ENCODE measurements at regions not wholly inside any gene's neighbourhood (a gene's known extent, or its start where the extent isn't known, plus 50 kb on each side); places are given as distances from the start of the nearest gene placed in this dataset.

GRCh38 chr5:166373817-166374216 lies 1917.6 kb upstream of the WWC1 start:
- DNase-seq: no peak

DNA sequence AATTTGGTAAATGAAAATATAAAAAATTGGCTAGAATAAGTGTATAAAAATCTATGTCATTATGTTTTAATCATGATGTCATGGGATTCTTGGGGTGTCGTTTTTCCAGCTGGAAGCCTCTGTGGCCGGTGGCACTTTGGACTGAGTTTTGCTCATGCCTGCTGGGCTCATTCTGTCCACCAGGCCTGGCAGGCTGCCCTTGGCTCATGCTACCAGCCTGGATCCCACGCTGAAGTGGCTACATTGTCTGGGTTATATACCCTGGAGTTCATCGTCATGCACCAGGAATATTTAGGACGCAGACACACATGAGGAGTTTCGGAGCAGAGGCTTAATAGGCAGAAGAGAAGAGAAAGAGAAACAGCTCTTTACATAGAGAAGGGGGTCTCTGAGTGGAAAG lies 1913.7 kb upstream of the WWC1 start:
- DNase-seq: no peak

- no peak for DNase-seq
Measured at GRCh38 chr5:166379517-166379916, 1911.9 kb upstream of the WWC1 start.

DNA sequence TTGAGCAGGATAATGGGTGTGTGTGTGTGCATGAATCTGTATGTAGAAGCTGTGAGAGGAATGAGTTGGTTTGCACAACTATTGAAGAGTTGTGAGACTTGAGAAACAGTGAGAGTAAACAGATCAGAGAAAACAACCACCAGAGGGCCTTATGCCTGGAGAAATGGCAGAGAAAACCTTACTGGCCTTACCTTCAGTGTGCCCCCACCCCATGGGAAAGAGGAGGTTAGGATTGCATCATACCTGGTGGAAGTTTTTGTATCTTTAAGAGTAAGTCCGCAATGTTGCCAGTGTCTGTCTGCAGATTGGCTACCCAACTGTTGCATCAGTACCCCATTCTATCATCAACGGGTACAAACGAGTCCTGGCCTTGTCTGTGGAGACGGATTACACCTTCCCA lies 1909.4 kb upstream of the WWC1 start:
- no peak for DNase-seq

GRCh38 chr5:166398131-166398530 lies 1893.3 kb upstream of the WWC1 start:
- DNase-seq: no peak

DNA sequence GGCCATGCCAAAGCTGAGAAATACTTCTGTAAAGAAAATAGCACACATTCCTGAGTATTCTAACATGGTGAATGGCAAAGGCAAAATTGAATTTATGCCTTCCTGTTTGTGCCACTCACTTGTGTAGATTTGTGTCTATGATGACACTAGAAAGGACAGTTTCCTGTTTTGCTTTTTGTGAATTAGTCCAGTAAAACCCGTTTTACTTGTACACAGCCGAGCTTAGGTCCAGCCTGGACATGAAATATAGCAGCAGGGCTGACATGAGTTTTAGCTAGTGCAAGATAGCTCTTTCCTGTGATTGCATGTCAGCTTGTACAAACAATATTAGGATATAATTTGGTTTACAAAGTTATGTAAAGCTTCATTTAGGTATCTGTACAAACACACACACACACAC lies 1891.7 kb upstream of the WWC1 start:
- no peak for DNase-seq

DNA sequence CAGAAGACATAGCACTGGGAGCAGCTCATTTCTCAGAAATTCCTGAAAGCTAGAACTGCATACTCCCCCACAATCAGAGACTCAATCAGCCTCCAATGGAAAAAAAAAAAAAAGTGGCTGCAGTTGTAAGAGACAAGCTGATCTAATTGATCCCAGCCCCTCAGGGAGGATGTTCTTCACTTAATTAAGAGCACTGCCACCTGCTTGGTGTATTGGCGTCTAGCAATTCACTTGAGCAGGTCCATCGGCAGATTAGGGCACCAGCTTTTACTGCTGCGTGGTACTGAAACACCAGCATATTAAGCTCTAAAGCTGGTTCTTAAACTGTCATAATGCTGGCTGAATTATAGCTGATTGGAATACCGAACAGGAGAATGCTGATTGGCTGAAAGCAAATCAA lies 1890.1 kb upstream of the WWC1 start:
- no peak for DNase-seq

DNA sequence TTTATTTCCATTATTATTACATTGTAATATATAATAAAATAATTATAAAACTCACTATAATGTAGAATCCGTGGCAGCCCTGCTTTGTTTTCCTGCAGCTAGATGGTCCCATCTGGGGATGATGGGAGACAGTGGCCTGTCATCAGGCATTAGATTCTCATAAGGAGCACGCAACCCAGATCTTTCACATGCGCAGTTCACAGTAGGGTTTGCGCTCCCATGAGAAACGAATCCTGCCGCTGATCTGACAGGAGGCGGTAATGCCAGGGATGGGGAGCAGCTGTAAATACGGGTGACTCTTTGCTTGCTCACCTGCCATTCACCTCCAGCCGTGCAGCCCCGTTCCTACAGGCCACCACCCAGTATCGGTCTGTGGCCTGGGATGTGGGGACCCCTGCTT lies 1879.3 kb upstream of the WWC1 start:
- DNase-seq: no peak

DNA sequence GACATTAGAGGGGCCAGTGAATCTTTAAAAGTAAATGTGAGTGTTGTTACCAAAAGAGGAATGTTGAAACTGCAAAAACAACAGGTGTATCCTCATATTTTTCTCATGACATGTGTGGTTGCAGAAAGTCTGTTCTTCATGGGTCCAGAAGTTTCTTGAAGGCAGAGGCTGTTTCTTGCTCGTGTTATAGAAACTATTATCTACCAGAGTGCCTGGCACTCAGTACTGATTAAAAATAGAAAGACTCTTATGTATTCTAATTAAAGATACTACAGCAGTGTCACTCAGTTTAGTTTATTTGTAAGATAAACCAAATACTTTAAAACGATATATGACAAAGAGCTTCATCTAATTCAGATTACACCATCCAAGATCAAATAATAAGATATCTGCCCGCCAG lies 1864.2 kb upstream of the WWC1 start:
- DNase-seq: no peak

DNA sequence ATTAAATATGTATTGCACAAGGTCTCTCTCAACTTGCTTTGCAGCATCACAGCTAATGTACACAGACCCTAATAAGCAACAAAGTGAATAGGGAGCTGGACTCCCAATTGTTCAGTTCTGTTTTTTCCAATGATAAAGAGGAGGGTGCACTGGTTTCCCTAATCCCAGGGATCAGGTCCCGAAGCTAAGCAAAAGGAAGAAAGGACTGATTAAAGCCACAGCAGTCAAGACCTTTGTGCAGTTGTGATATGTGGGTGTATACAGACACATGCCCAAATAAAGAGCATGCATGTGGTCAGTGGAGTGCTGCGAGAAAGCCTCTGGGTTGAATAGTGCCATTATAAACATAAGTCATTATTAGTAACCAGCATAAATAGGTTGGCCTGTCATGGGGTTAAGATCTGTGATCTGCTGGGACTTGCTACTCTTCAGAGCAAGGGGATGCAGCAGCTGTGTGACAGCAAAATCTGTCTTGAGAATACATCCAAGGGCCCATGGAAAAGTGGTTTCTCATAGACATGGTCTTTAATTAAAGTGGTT lies 1863.1 kb upstream of the WWC1 start:
- DNase-seq: no peak

DNA sequence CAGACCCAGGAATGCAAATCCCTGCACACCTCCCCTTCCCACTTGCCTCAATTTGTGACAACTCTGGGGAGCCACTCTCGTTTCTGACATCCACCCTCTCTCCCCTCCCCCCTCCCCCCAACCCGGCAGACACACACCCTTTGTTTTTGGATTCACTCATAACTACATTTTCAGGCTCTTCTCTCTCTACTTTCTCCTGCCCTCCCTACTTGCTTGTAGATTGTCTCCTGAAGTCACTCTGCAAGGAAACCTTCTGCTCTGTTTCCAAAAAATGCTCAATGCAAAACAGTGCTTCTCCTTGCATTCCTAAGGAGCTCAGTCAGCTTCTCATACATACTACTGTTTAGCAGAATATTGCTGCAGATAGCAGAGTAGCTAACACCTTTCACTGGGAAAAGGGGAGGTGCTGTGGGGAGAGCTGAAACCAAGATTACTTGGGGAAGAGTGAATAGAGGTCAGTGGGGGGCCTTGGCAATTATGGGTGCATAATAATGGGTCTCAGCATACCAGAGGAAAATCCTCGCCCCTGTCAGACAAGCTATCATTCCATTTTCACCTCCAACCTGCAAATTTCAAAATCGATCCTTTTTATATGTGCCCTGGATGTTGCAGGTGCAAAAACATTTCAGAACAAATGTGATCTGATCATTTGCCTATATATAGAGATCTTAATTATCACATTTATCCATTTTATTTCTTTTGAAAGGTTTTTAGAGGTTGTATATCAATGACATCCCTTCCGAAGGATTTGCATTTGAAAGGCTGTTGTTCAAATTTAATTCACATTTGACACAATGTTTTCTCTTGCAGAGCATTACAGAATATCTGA lies 1860.7 kb upstream of the WWC1 start:
- no peak for DNase-seq

DNA sequence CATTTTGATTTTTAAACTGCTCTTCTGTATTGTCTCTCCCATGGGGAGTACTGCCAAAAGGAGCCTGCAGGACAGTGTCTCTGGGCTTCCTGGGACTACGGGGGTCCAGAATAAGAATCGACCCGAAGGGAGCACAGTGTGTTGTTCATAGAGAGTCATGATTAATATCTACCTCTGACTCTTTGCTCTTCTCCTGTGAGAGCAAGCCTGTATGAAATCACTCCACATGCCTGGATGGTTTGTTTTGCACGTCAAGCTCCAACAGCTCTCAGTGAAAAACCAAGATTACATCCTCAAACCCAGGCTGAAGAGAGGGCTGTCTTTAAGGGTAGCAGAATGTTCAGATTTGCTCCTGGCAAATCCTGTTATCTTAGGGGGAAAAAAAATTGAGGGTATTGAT lies 1860.0 kb upstream of the WWC1 start:
- no peak for DNase-seq

- no peak for DNase-seq
Measured at GRCh38 chr5:166433679-166434078, 1857.8 kb upstream of the WWC1 start.

- no peak for DNase-seq
Measured at GRCh38 chr5:166436872-166437271, 1854.6 kb upstream of the WWC1 start.

DNA sequence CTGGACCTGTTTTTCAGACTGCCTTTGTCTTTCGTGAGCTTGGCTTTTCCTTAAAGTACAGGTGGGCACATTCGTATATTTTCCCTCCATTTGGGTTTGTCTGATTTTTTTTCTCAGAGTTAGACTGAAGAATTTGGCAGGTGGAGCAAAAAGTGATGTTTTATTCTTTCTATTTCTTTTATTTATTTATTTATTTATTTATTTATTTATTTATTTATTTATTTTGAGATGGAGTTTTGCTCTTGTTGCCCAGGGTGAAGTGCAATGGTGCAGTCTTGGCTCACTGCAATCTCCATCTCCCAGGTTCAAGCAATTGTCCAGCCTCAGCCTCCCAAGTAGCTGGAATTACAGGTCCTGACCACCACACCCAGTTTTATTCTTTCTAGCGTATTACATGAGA lies 1805.1 kb upstream of the WWC1 start:
- no peak for DNase-seq

GRCh38 chr5:166488560-166488959 lies 1802.9 kb upstream of the WWC1 start:
- no peak for DNase-seq

- no peak for DNase-seq
Measured at GRCh38 chr5:166493040-166493439, 1798.4 kb upstream of the WWC1 start.

DNA sequence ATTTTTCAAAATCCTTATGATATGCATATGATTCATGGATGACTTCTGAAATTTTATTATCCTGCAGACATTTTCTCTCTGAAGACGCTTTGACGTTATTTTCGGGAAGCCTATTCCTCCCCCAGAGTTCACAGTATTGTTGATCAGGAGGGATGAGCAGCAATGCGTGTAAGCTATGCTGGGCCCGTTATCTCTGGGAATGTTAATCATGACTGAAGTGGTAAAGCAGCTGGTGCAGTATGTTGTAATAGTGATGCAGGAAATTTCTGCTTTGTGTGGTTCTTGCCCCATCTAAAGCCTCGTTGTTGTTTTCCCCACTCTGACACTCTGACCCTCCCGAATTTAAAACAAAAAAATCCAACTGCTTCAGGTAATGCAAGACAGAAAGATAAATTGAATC lies 1797.8 kb upstream of the WWC1 start:
- DNase-seq: no peak

GRCh38 chr5:166497496-166498104 lies 1793.8 kb upstream of the WWC1 start:
- no peak for DNase-seq

DNA sequence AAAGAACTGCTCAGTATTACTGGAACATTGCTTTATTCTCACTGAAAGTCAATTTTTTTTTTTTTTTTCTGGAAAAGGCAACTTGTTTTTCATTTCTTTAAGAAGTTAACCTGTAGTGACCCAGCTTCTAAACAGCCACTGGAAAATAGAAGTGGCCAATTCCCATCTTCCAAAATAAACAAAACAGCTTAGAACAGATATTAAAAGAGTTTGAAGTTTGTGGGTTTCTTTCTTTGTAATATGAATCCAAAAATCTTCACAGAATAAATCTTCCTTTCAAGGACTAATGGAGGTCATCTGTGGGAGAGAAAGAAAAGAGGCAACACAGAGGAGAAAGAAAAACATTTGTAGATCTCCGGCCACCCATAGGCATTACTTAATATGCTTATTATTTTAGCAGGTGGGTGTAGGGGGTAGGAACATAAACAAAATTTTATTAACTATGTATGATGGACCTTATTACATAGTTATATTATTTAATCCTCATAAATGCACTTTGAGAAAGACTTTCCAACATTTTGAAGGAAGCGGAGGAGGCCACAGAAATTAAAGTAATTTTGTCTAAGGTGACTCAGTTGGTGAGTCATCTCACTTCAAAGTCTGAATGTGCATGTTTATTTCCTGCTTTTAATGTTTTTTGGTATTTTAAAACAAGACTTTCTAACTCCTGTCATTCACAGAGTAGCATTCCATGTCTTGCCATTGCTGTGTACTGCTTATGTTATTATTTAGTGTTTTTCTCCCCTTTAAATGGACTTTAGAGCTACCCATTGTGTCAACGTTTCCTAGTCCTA lies 1791.8 kb upstream of the WWC1 start:
- no peak for DNase-seq

GRCh38 chr5:166503506-166503905 lies 1787.9 kb upstream of the WWC1 start:
- no peak for DNase-seq

- no peak for DNase-seq
Measured at GRCh38 chr5:166505067-166505466, 1786.4 kb upstream of the WWC1 start.

- no peak for DNase-seq
Measured at GRCh38 chr5:166505544-166505943, 1785.9 kb upstream of the WWC1 start.

All from CD4-positive, alpha-beta T cell treated with Interleukin-4 for 4 hours (primary cell).